ENCODE measurements at regions not wholly inside any gene's neighbourhood (a gene's known extent, or its start where the extent isn't known, plus 50 kb on each side); places are given as distances from the start of the nearest gene placed in this dataset.

DNA sequence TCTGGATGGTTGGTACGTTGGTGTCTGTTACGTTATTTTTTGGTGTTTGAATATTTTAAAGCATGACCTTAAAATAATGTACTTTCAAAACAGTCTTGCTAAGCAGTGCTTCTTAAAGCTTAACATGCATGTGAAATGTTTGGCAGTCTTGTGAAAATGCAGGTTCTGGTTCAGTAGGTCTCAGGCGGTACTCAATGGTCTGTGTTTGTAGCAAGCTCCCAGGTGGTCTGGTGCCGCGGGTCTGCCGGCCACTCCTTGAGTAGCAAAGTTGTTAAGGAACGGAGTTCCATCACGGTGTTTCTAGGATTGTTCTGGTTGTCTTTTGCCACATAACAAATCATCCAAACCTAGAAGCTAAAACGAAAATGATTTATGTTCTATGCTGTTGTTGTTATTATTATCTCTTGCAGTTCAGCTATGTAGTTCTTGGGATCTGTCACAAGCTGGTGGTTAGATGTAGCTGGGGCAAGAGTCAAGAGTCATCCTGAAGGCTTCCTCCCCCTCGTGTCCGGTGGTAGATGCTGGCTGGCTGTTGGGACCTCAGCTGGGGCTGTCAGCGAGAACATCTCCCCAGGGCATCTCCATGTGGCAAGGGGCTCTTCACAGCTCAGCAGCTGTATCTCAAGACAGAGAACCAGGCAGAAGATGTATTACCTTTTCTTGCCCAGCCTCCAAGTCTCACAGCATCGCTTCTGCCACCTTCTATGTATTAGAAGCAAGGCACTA lies 186.8 kb downstream of the PALM2AKAP2 start:
- Histone ChIP-seq H3K9me2 (replicated peaks; ENCODE audit: low read length) (no peaks in the 10 kb centered on the region), H3K79me2 (ENCODE audit: low read length) (no peaks in the 10 kb centered on the region), H3K36me3 (ENCODE audit: low read depth, low read length) (no peaks in the 10 kb centered on the region), H3K27me3 (ENCODE audit: low read length) (no peaks in the 10 kb centered on the region), H2AFZ (ENCODE audit: low read length) (no peak overlapping the region), H3F3A (ENCODE audit: low read length, unreplicated experiment) (no peaks in the 10 kb centered on the region), H3K9me3 (ENCODE audit: low read length) (no peaks in the 10 kb centered on the region), H3K9ac (ENCODE audit: low read length) (no peak overlapping the region), H3K4me1 (ENCODE audit: insufficient read depth, low read length) (no peaks in the 10 kb centered on the region), H3K4me3 (ENCODE audit: low read length) (no peak overlapping the region), H3K4me2 (ENCODE audit: low read length) (no peak overlapping the region), H4K20me1 (ENCODE audit: low read length) (no peaks in the 10 kb centered on the region), H3K27ac (ENCODE audit: low read length) (no peak overlapping the region)
- TF ChIP-seq EZH2phosphoT487 (IDR thresholded peaks at IDR 0.05; ENCODE audit: borderline replicate concordance, low read length): no peak
- no peak for TF ChIP-seq EZH2 (IDR thresholded peaks at IDR 0.05; ENCODE audit: low read length, unreplicated experiment)
- TF ChIP-seq, protein P1, sequence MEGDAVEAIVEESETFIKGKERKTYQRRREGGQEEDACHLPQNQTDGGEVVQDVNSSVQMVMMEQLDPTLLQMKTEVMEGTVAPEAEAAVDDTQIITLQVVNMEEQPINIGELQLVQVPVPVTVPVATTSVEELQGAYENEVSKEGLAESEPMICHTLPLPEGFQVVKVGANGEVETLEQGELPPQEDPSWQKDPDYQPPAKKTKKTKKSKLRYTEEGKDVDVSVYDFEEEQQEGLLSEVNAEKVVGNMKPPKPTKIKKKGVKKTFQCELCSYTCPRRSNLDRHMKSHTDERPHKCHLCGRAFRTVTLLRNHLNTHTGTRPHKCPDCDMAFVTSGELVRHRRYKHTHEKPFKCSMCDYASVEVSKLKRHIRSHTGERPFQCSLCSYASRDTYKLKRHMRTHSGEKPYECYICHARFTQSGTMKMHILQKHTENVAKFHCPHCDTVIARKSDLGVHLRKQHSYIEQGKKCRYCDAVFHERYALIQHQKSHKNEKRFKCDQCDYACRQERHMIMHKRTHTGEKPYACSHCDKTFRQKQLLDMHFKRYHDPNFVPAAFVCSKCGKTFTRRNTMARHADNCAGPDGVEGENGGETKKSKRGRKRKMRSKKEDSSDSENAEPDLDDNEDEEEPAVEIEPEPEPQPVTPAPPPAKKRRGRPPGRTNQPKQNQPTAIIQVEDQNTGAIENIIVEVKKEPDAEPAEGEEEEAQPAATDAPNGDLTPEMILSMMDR (conservative IDR thresholded peaks at IDR 0.05; ENCODE audit: low read depth, low read length): no peak
- POLR2A ChIA-PET (ENCODE audit: unreplicated experiment): interaction anchor here (0.7 kb wide), 2 partner anchors 10 to 89 kb away, joined by 3 to 4 read pairs; no protein-coding TSS in a partner anchor
- no peak for DNase-seq
- intact Hi-C loops (cut with micrococcal nuclease): no loop called here
- CTCF ChIA-PET: interaction anchor here (0.6 kb wide), 1 partner anchor 111 kb away, joined by 4 read pairs; no protein-coding TSS in a partner anchor
- ATAC-seq: no peak
- no TSS peak for BruUV-seq (replicated peaks)

GRCh38 chr9:109967651-109968642 lies 187.9 kb downstream of the PALM2AKAP2 start:
- Histone ChIP-seq H3F3A (ENCODE audit: low read length, unreplicated experiment) (no peaks in the 10 kb centered on the region), H3K36me3 (ENCODE audit: low read depth, low read length) (no peaks in the 10 kb centered on the region), H3K79me2 (ENCODE audit: low read length) (no peaks in the 10 kb centered on the region), H3K27ac (ENCODE audit: low read length) (no peak overlapping the region), H3K9ac (ENCODE audit: low read length) (no peak overlapping the region), H3K4me2 (ENCODE audit: low read length) (no peak overlapping the region), H3K4me1 (ENCODE audit: insufficient read depth, low read length) (no peaks in the 10 kb centered on the region), H3K9me2 (replicated peaks; ENCODE audit: low read length) (no peaks in the 10 kb centered on the region), H2AFZ (ENCODE audit: low read length) (no peak overlapping the region), H3K9me3 (ENCODE audit: low read length) (no peaks in the 10 kb centered on the region), H3K4me3 (ENCODE audit: low read length) (no peak overlapping the region), H4K20me1 (ENCODE audit: low read length) (no peaks in the 10 kb centered on the region), H3K27me3 (ENCODE audit: low read length) (no peaks in the 10 kb centered on the region)
- ChIA-PET CTCF (interaction anchor here (0.6 kb wide), 1 partner anchor 110 kb away, joined by 4 read pairs; no protein-coding TSS in a partner anchor), POLR2A (ENCODE audit: unreplicated experiment) (interaction anchor here (0.7 kb wide), 1 partner anchor 12 kb away, joined by 4 read pairs; no protein-coding TSS in a partner anchor)
- DNase-seq (no peak), ATAC-seq (no peak)
- intact Hi-C loops (cut with micrococcal nuclease): no loop called here
- no peak for TF ChIP-seq EZH2 (IDR thresholded peaks at IDR 0.05; ENCODE audit: low read length, unreplicated experiment)
- TF ChIP-seq, protein P1 (conservative IDR thresholded peaks at IDR 0.05; ENCODE audit: low read depth, low read length): no peak
- BruUV-seq (replicated peaks): no TSS peak

Data from PC-3 (cell line).